SU-DHL-6 (cell line): ENCODE measurements at regions not wholly inside any gene's neighbourhood (a gene's known extent, or its start where the extent isn't known, plus 50 kb on each side); places are given as distances from the start of the nearest gene placed in this dataset.

ENCODE experiments used
- H2AFZ ChIP-seq: fragments of 200-600 bp; sonication (generic); 2 replicates; pipeline ENCODE4 v1.6.1; 2014; ENCODE audit warnings: low read depth, mild to moderate bottlenecking, moderate library complexity, mixed read lengths, antibody characterized with exemption, low read length; ENCODE audit not compliant: severe bottlenecking
- H3F3A ChIP-seq: fragments of 200-600 bp; shearing (Covaris generic); 2 replicates; pipeline ENCODE4 v1.6.0; 2016; ENCODE audit warnings: antibody characterized with exemption, mild to moderate bottlenecking; ENCODE audit not compliant: insufficient read depth
- H3K27ac ChIP-seq: fragments of 200-600 bp; sonication (generic); 2 replicates; pipeline ENCODE4 v1.5.1; 2016; ENCODE audit warnings: low read depth, mild to moderate bottlenecking, low read length, moderate library complexity, mixed read lengths
- H3K27me3 ChIP-seq: fragments of 200-600 bp; sonication (generic), shearing (Covaris generic); 2 replicates; pipeline ENCODE4 v1.6.0; 2014; ENCODE audit warnings: mild to moderate bottlenecking, low read length
- H3K36me3 ChIP-seq: fragments of 200-600 bp; sonication (generic); 2 replicates; pipeline ENCODE4 v1.6.1; 2014; ENCODE audit warnings: mild to moderate bottlenecking, low read length, mixed read lengths
- H3K4me2 ChIP-seq: fragments of 300-600, 200-600 bp; shearing (Covaris generic), sonication (generic); 2 replicates; pipeline ENCODE4 v1.6.0; 2014; ENCODE audit warnings: low read length, low read depth, mild to moderate bottlenecking; ENCODE audit not compliant: poor library complexity, severe bottlenecking
- H3K4me3 ChIP-seq: fragments of 200-600 bp; sonication (generic); 2 replicates; pipeline ENCODE4 v1.5.1; 2014; ENCODE audit warnings: antibody characterized with exemption, low read length, mild to moderate bottlenecking, mixed read lengths; ENCODE audit not compliant: insufficient read depth, poor library complexity, severe bottlenecking
- H3K79me2 ChIP-seq: fragments of 200-600 bp; sonication (generic); 2 replicates; pipeline ENCODE4 v1.6.1; 2014; ENCODE audit warnings: mild to moderate bottlenecking, low read length, moderate library complexity; ENCODE audit not compliant: insufficient read depth
- H3K9ac ChIP-seq: fragments of 200-600 bp; sonication (generic); 2 replicates; pipeline ENCODE4 v1.7.0; 2014; ENCODE audit warnings: mild to moderate bottlenecking, low read length
- H3K9me2 ChIP-seq: fragments of 200-600 bp; sonication (generic); replicated peaks from 2 replicates; pipeline ENCODE4 v1.6.1; 2014; ENCODE audit warnings: low read length; ENCODE audit not compliant: insufficient read depth
- H3K9me3 ChIP-seq: fragments of 200-600 bp; sonication (generic); 2 replicates; pipeline ENCODE4 v1.6.1; 2014; ENCODE audit warnings: low read length, mixed read lengths; ENCODE audit not compliant: insufficient read depth
- H4K20me1 ChIP-seq: fragments of 200-600 bp; sonication (generic); 2 replicates; pipeline ENCODE4 v1.6.1; 2014; ENCODE audit warnings: low read depth, mild to moderate bottlenecking, antibody characterized with exemption, low read length, moderate library complexity, mixed read lengths
- CTCF ChIP-seq: fragments of 200-600 bp; sonication (generic); IDR thresholded peaks from one replicate; pipeline ENCODE4 v1.5.1; 2017; ENCODE audit warnings: antibody characterized with exemption, mild to moderate bottlenecking, low read length, moderate library complexity; ENCODE audit not compliant: insufficient read depth, poor library complexity, severe bottlenecking
- EZH2phosphoT487 ChIP-seq: fragments of 200-600 bp; sonication (generic), shearing (Covaris generic); conservative IDR thresholded peaks from 2 replicates; pipeline ENCODE4 v1.6.1; 2018; ENCODE audit warnings: mild to moderate bottlenecking, antibody characterized with exemption, low read length, moderate library complexity, mixed read lengths

- no peak for TF ChIP-seq EZH2phosphoT487
- no peak for TF ChIP-seq CTCF
- Histone ChIP-seq H3K9me3 (peaks cover 11% of the 10 kb centered on the region), H3K4me3 (no peak overlapping the region), H3K36me3 (no peaks in the 10 kb centered on the region), H2AFZ (no peak overlapping the region), H3K27me3 (no peaks in the 10 kb centered on the region), H3F3A (no peaks in the 10 kb centered on the region), H3K79me2 (no peaks in the 10 kb centered on the region), H4K20me1 (no peaks in the 10 kb centered on the region), H3K27ac (no peak overlapping the region), H3K9me2 (no peaks in the 10 kb centered on the region), H3K4me2 (no peak overlapping the region), H3K9ac (no peak overlapping the region)
These were observed 679.7 kb upstream of the AUTS2 start for GRCh38 chr7:68918621-68919020.

- H3K79me2 ChIP-seq = no peaks in the 10 kb centered on the region
- H3K4me3 ChIP-seq = no peak overlapping the region
- no peaks in the 10 kb centered on the region for H3K9me2 ChIP-seq
- H3K4me2 ChIP-seq = no peak overlapping the region
- H3K36me3 ChIP-seq = no peaks in the 10 kb centered on the region
- H3K9me3 ChIP-seq = peaks cover 5% of the 10 kb centered on the region; the same call in 1 of the 2 replicates
- no peaks in the 10 kb centered on the region for H3F3A ChIP-seq
- no peaks in the 10 kb centered on the region for H3K27me3 ChIP-seq
- no peaks in the 10 kb centered on the region for H4K20me1 ChIP-seq
- H3K9ac ChIP-seq = no peak overlapping the region
- no peak overlapping the region for H3K27ac ChIP-seq
- no peak overlapping the region for H2AFZ ChIP-seq
- TF ChIP-seq CTCF (no peak), EZH2phosphoT487 (no peak)
These were observed 675.4 kb upstream of the AUTS2 start for GRCh38 chr7:68922850-68923249.

DNA sequence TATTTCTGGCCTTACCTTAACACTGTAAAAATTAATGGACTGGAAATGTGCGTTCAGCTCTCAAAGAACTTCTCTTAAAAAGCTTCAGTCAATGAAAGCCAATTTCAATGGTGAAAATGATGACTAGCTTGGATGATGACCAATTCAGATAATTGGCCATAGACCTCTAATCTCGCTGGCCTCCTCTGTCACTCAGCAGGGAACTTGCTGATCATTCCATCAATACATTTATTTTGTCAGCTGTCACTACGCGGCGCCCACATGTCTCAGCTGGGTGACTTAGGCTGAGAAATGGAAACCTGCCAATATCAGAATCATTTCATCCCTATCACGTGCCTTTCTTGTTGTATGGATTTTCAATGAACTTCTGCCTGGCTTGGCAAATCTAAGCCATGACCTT is 673.0 kb upstream of the AUTS2 start:
- Histone ChIP-seq H3K36me3 (no peaks in the 10 kb centered on the region), H3K9ac (no peak overlapping the region), H4K20me1 (no peaks in the 10 kb centered on the region), H3K79me2 (no peaks in the 10 kb centered on the region), H3K9me2 (no peaks in the 10 kb centered on the region), H3F3A (no peaks in the 10 kb centered on the region), H3K4me2 (no peak overlapping the region), H3K9me3 (no peaks in the 10 kb centered on the region), H3K27ac (no peak overlapping the region), H2AFZ (no peak overlapping the region), H3K4me3 (no peak overlapping the region), H3K27me3 (no peaks in the 10 kb centered on the region)
- no peak for TF ChIP-seq EZH2phosphoT487
- no peak for TF ChIP-seq CTCF

GRCh38 chr7:68929781-68930261 is 668.5 kb upstream of the AUTS2 start:
- Histone ChIP-seq H3K9me3 (no peaks in the 10 kb centered on the region), H3K79me2 (no peaks in the 10 kb centered on the region), H3K27ac (no peak overlapping the region), H3K9ac (no peak overlapping the region), H3K9me2 (no peaks in the 10 kb centered on the region), H3K36me3 (no peaks in the 10 kb centered on the region), H4K20me1 (no peaks in the 10 kb centered on the region), H3K4me2 (no peak overlapping the region), H3F3A (no peaks in the 10 kb centered on the region), H2AFZ (no peak overlapping the region), H3K27me3 (no peaks in the 10 kb centered on the region), H3K4me3 (no peak overlapping the region)
- TF ChIP-seq CTCF (no peak), EZH2phosphoT487 (no peak)
